SK-N-SH (cell line): ENCODE measurements at regions not wholly inside any gene's neighbourhood (a gene's known extent, or its start where the extent isn't known, plus 50 kb on each side); places are given as distances from the start of the nearest gene placed in this dataset.

Source experiments
- CTCF ChIA-PET: fragments of 300-600, 350-600 bp; formaldehyde crosslinking; extraction: SDS; loops from one replicate; lab custom pipeline; 2021; lab: Yijun Ruan, JAX
- POLR2A ChIA-PET: fragments of 350-600 bp; sonication (Branson Sonifier 250); formaldehyde crosslinking; extraction: SDS; loops from one replicate; lab custom pipeline; 2020; ENCODE audit warnings: antibody characterized with exemption, inconsistent platforms; lab: Yijun Ruan, JAX
- DNase-seq: peaks from one replicate; pipeline ENCODE4 v3.0.0; 2012
- H2AFZ ChIP-seq: fragments of 200-600 bp; sonication (generic); 2 replicates; pipeline ENCODE4 v1.8.1; 2016; ENCODE audit warnings: antibody characterized with exemption, mild to moderate bottlenecking, low read depth
- H3F3A ChIP-seq: fragments of 200-600 bp; sonication (generic); replicated peaks from 2 replicates; pipeline ENCODE3; 2016; ENCODE audit warnings: antibody characterized with exemption, mild to moderate bottlenecking; ENCODE audit not compliant: insufficient read depth
- H3K27ac ChIP-seq, 2 experiments: fragments of 200-500 bp in 1 of 2; fragments of 200-600 bp in 1 of 2; sonication (Bioruptor generic) in 1 of 2; sonication (generic), shearing (Covaris generic) in 1 of 2; 2 replicates each; pipeline versions ENCODE4 v1.5.1 to v1.6.1; 2014 to 2016; ENCODE audit warnings: low read depth in 2 of 2, inconsistent platforms in 1 of 2, low read length in 1 of 2, mild to moderate bottlenecking in 1 of 2, mixed read lengths in 1 of 2
- H3K27me3 ChIP-seq: fragments of 200-600 bp; sonication (generic), shearing (Covaris generic); 2 replicates; pipeline ENCODE4 v1.6.1; 2016; ENCODE audit warnings: mixed run types; ENCODE audit not compliant: insufficient read depth
- H3K36me3 ChIP-seq, 2 experiments: fragments of 200-500 bp in 1 of 2; fragments of 200-600 bp in 1 of 2; sonication (Bioruptor generic) in 1 of 2; sonication (generic) in 1 of 2; replicated peaks in 1 of 2; 2 replicates each; pipeline versions ENCODE3 to v1.5.1; 2014 to 2016; ENCODE audit warnings: low read length in 1 of 2, mild to moderate bottlenecking in 1 of 2; ENCODE audit not compliant: insufficient read depth in 2 of 2, control insufficient read depth in 1 of 2
- H3K4me1 ChIP-seq, 2 experiments: fragments of 200-500 bp in 1 of 2; fragments of 200-600 bp in 1 of 2; sonication (Bioruptor generic) in 1 of 2; sonication (generic), shearing (Covaris generic) in 1 of 2; 2 replicates each; pipeline versions ENCODE4 v1.5.1 to v1.6.1; 2014 to 2016; ENCODE audit warnings: low read depth in 1 of 2, low read length in 1 of 2, mixed run types in 1 of 2; ENCODE audit not compliant: insufficient read depth in 2 of 2, control insufficient read depth in 1 of 2
- H3K4me2 ChIP-seq: fragments of 200-600 bp; sonication (generic), shearing (Covaris generic); 2 replicates; pipeline ENCODE4 v1.6.1; 2017; ENCODE audit warnings: mixed run types
- H3K4me3 ChIP-seq, 2 experiments: fragments of 200-500 bp in 1 of 2; fragments of 200-600 bp in 1 of 2; sonication (Bioruptor generic) in 1 of 2; sonication (generic), shearing (Covaris generic) in 1 of 2; 2 replicates each; pipeline versions ENCODE4 v1.5.1 to v1.8.1; 2014 to 2016; ENCODE audit warnings: low read depth in 2 of 2, inconsistent platforms in 1 of 2, low read length in 1 of 2, mild to moderate bottlenecking in 1 of 2, mixed read lengths in 1 of 2, moderate library complexity in 1 of 2
- H3K79me2 ChIP-seq: fragments of 200-600 bp; sonication (generic); 2 replicates; pipeline ENCODE4 v1.8.1; 2017; ENCODE audit warnings: mild to moderate bottlenecking; ENCODE audit not compliant: insufficient read depth
- H3K9ac ChIP-seq: fragments of 200-600 bp; sonication (generic); 2 replicates; pipeline ENCODE4 v1.6.1; 2017; ENCODE audit warnings: mixed run types
- H3K9me2 ChIP-seq: fragments of 200-600 bp; sonication (generic); 2 replicates; pipeline ENCODE4 v1.6.1; 2017; ENCODE audit warnings: mixed run types
- H3K9me3 ChIP-seq: fragments of 200-600 bp; sonication (generic); 2 replicates; pipeline ENCODE4 v1.6.1; 2017; ENCODE audit warnings: mixed run types, mild to moderate bottlenecking, moderate library complexity
- H4K20me1 ChIP-seq: fragments of 200-600 bp; sonication (generic); 2 replicates; pipeline ENCODE4 v1.6.1; 2017; ENCODE audit warnings: mild to moderate bottlenecking, mixed run types; ENCODE audit not compliant: insufficient read depth
- CHD2 ChIP-seq: fragments of 150-350 bp; IDR thresholded peaks from 2 replicates; pipeline ENCODE4 v1.6.1; 2018; ENCODE audit warnings: low read length; ENCODE audit not compliant: partially characterized antibody
- ELF1 ChIP-seq: IDR thresholded peaks from 2 replicates; pipeline ENCODE4 v1.4.0; 2012
- FOSL2 ChIP-seq: IDR thresholded peaks from 2 replicates; pipeline ENCODE4 v1.4.0; 2012; ENCODE audit warnings: low read depth, mild to moderate bottlenecking, moderate library complexity, borderline replicate concordance
- GABPA ChIP-seq: IDR thresholded peaks from 2 replicates; pipeline ENCODE4 v1.4.0; 2012; ENCODE audit warnings: low read depth, mild to moderate bottlenecking
- MEF2A ChIP-seq: IDR thresholded peaks from 2 replicates; pipeline ENCODE4 v1.4.0; 2012; ENCODE audit warnings: low read depth, borderline replicate concordance
- MXI1 ChIP-seq: IDR thresholded peaks from 2 replicates; pipeline ENCODE4 v1.6.1; 2012; ENCODE audit warnings: mild to moderate bottlenecking, low read depth, low read length, improper control_type of control experiment
- NRF1 ChIP-seq: IDR thresholded peaks from 2 replicates; pipeline ENCODE4 v1.6.1; 2012; ENCODE audit warnings: low read depth, mild to moderate bottlenecking, low read length
- PBX3 ChIP-seq: IDR thresholded peaks from 2 replicates; pipeline ENCODE4; 2012
- POLR2AphosphoS5 ChIP-seq: IDR thresholded peaks from 2 replicates; pipeline ENCODE4 v1.6.1; 2012; ENCODE audit warnings: low read depth, low read length
- RAD21 ChIP-seq: IDR thresholded peaks from 2 replicates; pipeline ENCODE4 v1.6.1; 2012; ENCODE audit warnings: mild to moderate bottlenecking, low read length
- RXRA ChIP-seq: IDR thresholded peaks from 2 replicates; pipeline ENCODE4 v1.4.0; 2012; ENCODE audit warnings: low read depth, mild to moderate bottlenecking, borderline replicate concordance
- SIN3A ChIP-seq: IDR thresholded peaks from 2 replicates; pipeline ENCODE4 v1.6.1; 2012; ENCODE audit warnings: low read depth, mild to moderate bottlenecking, low read length, moderate library complexity, borderline replicate concordance
- SMC3 ChIP-seq: IDR thresholded peaks from 2 replicates; pipeline ENCODE4 v1.6.1; 2012; ENCODE audit warnings: low read depth, low read length, improper control_type of control experiment
- TEAD4 ChIP-seq: IDR thresholded peaks from 2 replicates; pipeline ENCODE4 v1.4.0; 2012; ENCODE audit warnings: mild to moderate bottlenecking, borderline replicate concordance; ENCODE audit not compliant: insufficient read depth
- WGBS: methylation state at CpG from one replicate; pipeline ENCODE4 v1.1.6; 2017; ENCODE audit warnings: low lambda C conversion rate; 5-methylcytosine and 5-hydroxymethylcytosine counted together
- TF ChIP-seq, protein P1 (sequence below): IDR thresholded peaks from 2 replicates; pipeline ENCODE4 v1.4.0; 2012; ENCODE audit warnings: low read depth
- TF ChIP-seq, protein P2 (sequence below): IDR thresholded peaks from 2 replicates; pipeline ENCODE4 v1.4.0; 2012; ENCODE audit warnings: low read depth, borderline replicate concordance
- TF ChIP-seq, protein P3 (sequence below): IDR thresholded peaks from 2 replicates; pipeline ENCODE4 v1.4.0; 2012; ENCODE audit warnings: low read depth, borderline replicate concordance

GRCh38 chr16:64745258-64745930 is 376.5 kb downstream of the CDH11 start:
- H3K36me3 ChIP-seq: no peaks in the 10 kb centered on the region
- no peaks in the 10 kb centered on the region for H3K9me2 ChIP-seq
- DNase-seq: no peak
- H3F3A ChIP-seq: no peaks in the 10 kb centered on the region
- H3K79me2 ChIP-seq: no peaks in the 10 kb centered on the region
- H3K4me2 ChIP-seq: no peak overlapping the region
- TF ChIP-seq, protein P1, sequence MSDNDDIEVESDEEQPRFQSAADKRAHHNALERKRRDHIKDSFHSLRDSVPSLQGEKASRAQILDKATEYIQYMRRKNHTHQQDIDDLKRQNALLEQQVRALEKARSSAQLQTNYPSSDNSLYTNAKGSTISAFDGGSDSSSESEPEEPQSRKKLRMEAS: no peak
- TF ChIP-seq FOSL2 (no peak), NRF1 (no peak), GABPA (no peak), CHD2 (no peak), RXRA (no peak), POLR2AphosphoS5 (no peak), SMC3 (no peak)
- CTCF ChIA-PET: interaction anchor here (1.4 kb wide), 1 partner anchor 12 kb away, joined by 4 read pairs; no protein-coding TSS in a partner anchor
- no peaks in the 10 kb centered on the region for H3K27me3 ChIP-seq
- H3K9ac ChIP-seq: no peak overlapping the region
- H3K27ac ChIP-seq: no peak overlapping the region
- H3K9me3 ChIP-seq: no peaks in the 10 kb centered on the region
- 71% methylated on average over 4 of the region's 4 CpGs for WGBS
- no peak overlapping the region for H3K4me3 ChIP-seq
- H2AFZ ChIP-seq: no peak overlapping the region
- no peaks in the 10 kb centered on the region for H3K4me1 ChIP-seq
- POLR2A ChIA-PET: no interaction called here
- no peaks in the 10 kb centered on the region for H4K20me1 ChIP-seq

GRCh38 chr16:64742455-64743223 is 379.2 kb downstream of the CDH11 start:
- Histone ChIP-seq H3K27me3 (no peaks in the 10 kb centered on the region), H2AFZ (no peak overlapping the region), H3F3A (no peaks in the 10 kb centered on the region), H3K4me1 (no peaks in the 10 kb centered on the region), H3K27ac (no peak overlapping the region), H3K4me2 (no peak overlapping the region), H3K9me2 (no peaks in the 10 kb centered on the region), H3K4me3 (no peak overlapping the region), H3K79me2 (no peaks in the 10 kb centered on the region), H4K20me1 (no peaks in the 10 kb centered on the region), H3K36me3 (no peaks in the 10 kb centered on the region), H3K9ac (no peak overlapping the region), H3K9me3 (no peaks in the 10 kb centered on the region)
- TF ChIP-seq MXI1 (no peak), ELF1 (no peak), TEAD4 (no peak), RAD21 (no peak), SIN3A (no peak), PBX3 (no peak), MEF2A (no peak)
- TF ChIP-seq, protein P2, sequence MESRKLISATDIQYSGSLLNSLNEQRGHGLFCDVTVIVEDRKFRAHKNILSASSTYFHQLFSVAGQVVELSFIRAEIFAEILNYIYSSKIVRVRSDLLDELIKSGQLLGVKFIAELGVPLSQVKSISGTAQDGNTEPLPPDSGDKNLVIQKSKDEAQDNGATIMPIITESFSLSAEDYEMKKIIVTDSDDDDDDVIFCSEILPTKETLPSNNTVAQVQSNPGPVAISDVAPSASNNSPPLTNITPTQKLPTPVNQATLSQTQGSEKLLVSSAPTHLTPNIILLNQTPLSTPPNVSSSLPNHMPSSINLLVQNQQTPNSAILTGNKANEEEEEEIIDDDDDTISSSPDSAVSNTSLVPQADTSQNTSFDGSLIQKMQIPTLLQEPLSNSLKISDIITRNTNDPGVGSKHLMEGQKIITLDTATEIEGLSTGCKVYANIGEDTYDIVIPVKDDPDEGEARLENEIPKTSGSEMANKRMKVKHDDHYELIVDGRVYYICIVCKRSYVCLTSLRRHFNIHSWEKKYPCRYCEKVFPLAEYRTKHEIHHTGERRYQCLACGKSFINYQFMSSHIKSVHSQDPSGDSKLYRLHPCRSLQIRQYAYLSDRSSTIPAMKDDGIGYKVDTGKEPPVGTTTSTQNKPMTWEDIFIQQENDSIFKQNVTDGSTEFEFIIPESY: no peak
- TF ChIP-seq, protein P3, sequence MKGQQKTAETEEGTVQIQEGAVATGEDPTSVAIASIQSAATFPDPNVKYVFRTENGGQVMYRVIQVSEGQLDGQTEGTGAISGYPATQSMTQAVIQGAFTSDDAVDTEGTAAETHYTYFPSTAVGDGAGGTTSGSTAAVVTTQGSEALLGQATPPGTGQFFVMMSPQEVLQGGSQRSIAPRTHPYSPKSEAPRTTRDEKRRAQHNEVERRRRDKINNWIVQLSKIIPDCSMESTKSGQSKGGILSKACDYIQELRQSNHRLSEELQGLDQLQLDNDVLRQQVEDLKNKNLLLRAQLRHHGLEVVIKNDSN: no peak
- DNase-seq: no peak
- whole genome bisulfite sequencing: 67% methylated on average over 3 of the region's 3 CpGs
- CTCF ChIA-PET: no interaction called here
- POLR2A ChIA-PET: no interaction called here
